SK-N-MC (cell line): ENCODE measurements at regions not wholly inside any gene's neighbourhood (a gene's known extent, or its start where the extent isn't known, plus 50 kb on each side); places are given as distances from the start of the nearest gene placed in this dataset.

Experiments used
- EZH2 ChIP-seq: fragments of 200-600 bp; sonication (generic); IDR thresholded peaks from one replicate; pipeline ENCODE4 v1.6.1; 2017; ENCODE audit warnings: antibody characterized with exemption
- FOXP2 ChIP-seq: optimal IDR thresholded peaks from 2 replicates; pipeline ENCODE3; 2011; ENCODE audit warnings: mild to moderate bottlenecking, moderate library complexity; ENCODE audit not compliant: insufficient read depth; ENCODE audit errors: extremely low read length, control extremely low read depth
- POLR2AphosphoS5 ChIP-seq: IDR thresholded peaks from 2 replicates; pipeline ENCODE4 v1.6.1; 2012; ENCODE audit warnings: mild to moderate bottlenecking, low read depth, low read length, borderline replicate concordance

- TF ChIP-seq EZH2 = no peak
- no peak for TF ChIP-seq POLR2AphosphoS5
- no peak for TF ChIP-seq FOXP2
Measured at GRCh38 chr11:127224276-127224675, 223.7 kb upstream of the KIRREL3 start.
